Endothelial cell (in vitro differentiated cells): ENCODE measurements at regions not wholly inside any gene's neighbourhood (a gene's known extent, or its start where the extent isn't known, plus 50 kb on each side); places are given as distances from the start of the nearest gene placed in this dataset.

Experiments used
- DNase-seq: peaks from one replicate; pipeline ENCODE4 v3.0.0; 2021; ENCODE audit warnings: low spot score
- H3K27ac Mint-ChIP-seq: one replicate; pipeline ENCODE4 v1.8.0; 2021; ENCODE audit warnings: mixed read lengths, inconsistent platforms; ENCODE audit not compliant: unreplicated experiment
- H3K27me3 Mint-ChIP-seq: one replicate; pipeline ENCODE4 v1.8.0; 2021; ENCODE audit warnings: mild to moderate bottlenecking, moderate library complexity, mixed read lengths, inconsistent platforms; ENCODE audit not compliant: unreplicated experiment
- H3K36me3 Mint-ChIP-seq: one replicate; pipeline ENCODE4 v1.8.0; 2021; ENCODE audit warnings: mild to moderate bottlenecking, low read depth, mixed read lengths, inconsistent platforms; ENCODE audit not compliant: unreplicated experiment
- H3K4me1 Mint-ChIP-seq: one replicate; pipeline ENCODE4 v1.8.0; 2021; ENCODE audit warnings: mild to moderate bottlenecking, mixed read lengths, inconsistent platforms; ENCODE audit not compliant: unreplicated experiment
- H3K4me3 Mint-ChIP-seq: one replicate; pipeline ENCODE4 v1.8.0; 2021; ENCODE audit warnings: mild to moderate bottlenecking, mixed read lengths, inconsistent platforms; ENCODE audit not compliant: unreplicated experiment
- H3K9me3 Mint-ChIP-seq: one replicate; pipeline ENCODE4 v1.8.0; 2021; ENCODE audit warnings: mixed read lengths, inconsistent platforms; ENCODE audit not compliant: unreplicated experiment
- TF ChIP-seq, protein P1 (sequence below): fragments of 200-600 bp; sonication (generic); IDR thresholded peaks from one replicate; pipeline ENCODE4 v1.5.0; 2021; ENCODE audit warnings: antibody characterized with exemption; ENCODE audit not compliant: unreplicated experiment

DNA sequence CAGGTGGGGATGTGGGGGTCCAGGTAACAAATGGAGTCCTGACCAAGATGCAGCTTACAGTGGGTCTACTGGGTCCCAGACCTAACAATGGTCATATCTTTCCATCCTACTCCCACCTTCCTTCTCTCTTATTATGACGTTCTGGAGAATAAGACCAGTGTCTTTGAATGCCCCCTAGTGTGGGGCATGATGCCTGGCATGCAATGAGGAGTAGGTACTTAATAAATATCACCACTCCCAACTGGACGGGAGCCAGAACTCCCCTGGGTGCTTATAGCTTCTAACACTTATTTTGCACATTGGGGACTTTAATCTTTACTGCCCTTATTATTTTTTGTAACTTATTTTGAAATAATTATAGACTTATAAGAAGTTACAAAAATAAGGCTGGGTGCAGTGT is 98.2 kb downstream of the NDFIP1 start:
- DNase-seq, result no peak
- no peak overlapping the region for H3K4me3 Mint-ChIP-seq
- TF ChIP-seq, protein P1, sequence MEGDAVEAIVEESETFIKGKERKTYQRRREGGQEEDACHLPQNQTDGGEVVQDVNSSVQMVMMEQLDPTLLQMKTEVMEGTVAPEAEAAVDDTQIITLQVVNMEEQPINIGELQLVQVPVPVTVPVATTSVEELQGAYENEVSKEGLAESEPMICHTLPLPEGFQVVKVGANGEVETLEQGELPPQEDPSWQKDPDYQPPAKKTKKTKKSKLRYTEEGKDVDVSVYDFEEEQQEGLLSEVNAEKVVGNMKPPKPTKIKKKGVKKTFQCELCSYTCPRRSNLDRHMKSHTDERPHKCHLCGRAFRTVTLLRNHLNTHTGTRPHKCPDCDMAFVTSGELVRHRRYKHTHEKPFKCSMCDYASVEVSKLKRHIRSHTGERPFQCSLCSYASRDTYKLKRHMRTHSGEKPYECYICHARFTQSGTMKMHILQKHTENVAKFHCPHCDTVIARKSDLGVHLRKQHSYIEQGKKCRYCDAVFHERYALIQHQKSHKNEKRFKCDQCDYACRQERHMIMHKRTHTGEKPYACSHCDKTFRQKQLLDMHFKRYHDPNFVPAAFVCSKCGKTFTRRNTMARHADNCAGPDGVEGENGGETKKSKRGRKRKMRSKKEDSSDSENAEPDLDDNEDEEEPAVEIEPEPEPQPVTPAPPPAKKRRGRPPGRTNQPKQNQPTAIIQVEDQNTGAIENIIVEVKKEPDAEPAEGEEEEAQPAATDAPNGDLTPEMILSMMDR, result no peak
- no peak overlapping the region for H3K27ac Mint-ChIP-seq
- no peaks in the 10 kb centered on the region for H3K9me3 Mint-ChIP-seq
- peaks cover 4% of the 10 kb centered on the region for H3K27me3 Mint-ChIP-seq
- no peaks in the 10 kb centered on the region for H3K36me3 Mint-ChIP-seq
- no peaks in the 10 kb centered on the region for H3K4me1 Mint-ChIP-seq

DNA sequence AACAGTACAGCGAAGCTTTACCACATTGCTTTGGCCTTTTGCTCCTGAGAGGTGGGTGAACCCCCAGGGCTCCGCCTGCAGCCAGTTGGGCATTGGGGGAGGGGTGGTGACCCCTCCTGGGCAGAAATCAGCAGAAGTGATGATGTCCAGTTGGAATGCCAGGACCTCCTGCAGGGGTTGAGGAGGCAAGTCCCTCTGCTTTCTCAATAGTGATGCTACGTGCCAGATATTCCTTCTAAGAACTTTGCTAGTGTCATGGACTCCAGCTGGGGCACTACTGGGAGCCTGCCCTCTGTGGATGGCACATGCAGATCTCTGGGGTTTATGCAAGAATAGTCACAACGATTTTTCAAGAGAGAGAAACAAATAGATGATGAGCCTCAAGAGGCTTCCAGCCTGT is 95.6 kb downstream of the NDFIP1 start:
- Mint-ChIP-seq H3K36me3 (no peaks in the 10 kb centered on the region), H3K27ac (no peak overlapping the region), H3K9me3 (no peaks in the 10 kb centered on the region), H3K4me3 (no peak overlapping the region), H3K27me3 (peaks cover 3% of the 10 kb centered on the region), H3K4me1 (no peaks in the 10 kb centered on the region)
- no peak for DNase-seq
- TF ChIP-seq, protein P1, result no peak
